Activated CD4-positive, CD25-positive, alpha-beta regulatory T cell treated with anti-CD3 and anti-CD28 coated beads, Interleukin-2, amount 50 U/mL, for 24 hours (primary cell): ENCODE measurements at regions not wholly inside any gene's neighbourhood (a gene's known extent, or its start where the extent isn't known, plus 50 kb on each side); places are given as distances from the start of the nearest gene placed in this dataset.

Source experiments
- ATAC-seq, 2 donors: fragments of 150-1000 bp; cut with Tn5 transposase; one replicate each; pipeline ENCODE4 v1.10.0; 2021; ENCODE audit warnings: mild to moderate bottlenecking in 1 of 2, moderate library complexity in 1 of 2

- ATAC-seq, result no peak
Measured at GRCh38 chrX:122434942-122435341, 749.1 kb upstream of the GRIA3 start.

GRCh38 chrX:122439831-122440230, 744.2 kb upstream of the GRIA3 start:
- no peak for ATAC-seq

- ATAC-seq, result no peak
Measured at GRCh38 chrX:122440832-122441231, 743.2 kb upstream of the GRIA3 start.

- ATAC-seq, result no peak
Measured at GRCh38 chrX:122441451-122441850, 742.6 kb upstream of the GRIA3 start.

GRCh38 chrX:122445466-122445865, 738.6 kb upstream of the GRIA3 start:
- no peak for ATAC-seq

GRCh38 chrX:122464341-122464740, 719.7 kb upstream of the GRIA3 start:
- ATAC-seq, result no peak

- ATAC-seq, result no peak
Measured at GRCh38 chrX:122475306-122475705, 708.8 kb upstream of the GRIA3 start.

- no peak for ATAC-seq
Measured at GRCh38 chrX:122500556-122500955, 683.5 kb upstream of the GRIA3 start.

- ATAC-seq, result no peak
Measured at GRCh38 chrX:122501652-122502051, 682.4 kb upstream of the GRIA3 start.

- ATAC-seq, result no peak
Measured at GRCh38 chrX:122504026-122504425, 680.1 kb upstream of the GRIA3 start.

- ATAC-seq, result no peak
Measured at GRCh38 chrX:122512561-122513072, 671.5 kb upstream of the GRIA3 start.

GRCh38 chrX:122517786-122518185, 666.3 kb upstream of the GRIA3 start:
- no peak for ATAC-seq

GRCh38 chrX:122545778-122546177, 638.3 kb upstream of the GRIA3 start:
- no peak for ATAC-seq

- ATAC-seq, result no peak
Measured at GRCh38 chrX:122546269-122546668, 637.8 kb upstream of the GRIA3 start.

GRCh38 chrX:122552286-122552800, 631.7 kb upstream of the GRIA3 start:
- no peak for ATAC-seq

GRCh38 chrX:122555925-122556324, 628.2 kb upstream of the GRIA3 start:
- no peak for ATAC-seq

GRCh38 chrX:122565952-122566351, 618.1 kb upstream of the GRIA3 start:
- ATAC-seq, result no peak

GRCh38 chrX:122566401-122566800, 617.7 kb upstream of the GRIA3 start:
- no peak for ATAC-seq

GRCh38 chrX:122567911-122568310, 616.2 kb upstream of the GRIA3 start:
- no peak for ATAC-seq

- no peak for ATAC-seq
Measured at GRCh38 chrX:122572461-122572860, 611.6 kb upstream of the GRIA3 start.

- no peak for ATAC-seq
Measured at GRCh38 chrX:122579036-122579435, 605.0 kb upstream of the GRIA3 start.

- no peak for ATAC-seq
Measured at GRCh38 chrX:122579526-122579925, 604.6 kb upstream of the GRIA3 start.

- ATAC-seq, result no peak
Measured at GRCh38 chrX:122582280-122582974, 601.7 kb upstream of the GRIA3 start.

- ATAC-seq, result no peak
Measured at GRCh38 chrX:122582975-122583305, 601.1 kb upstream of the GRIA3 start.

- no peak for ATAC-seq
Measured at GRCh38 chrX:122583551-122583950, 600.5 kb upstream of the GRIA3 start.
